ENCODE measurements at regions not wholly inside any gene's neighbourhood (a gene's known extent, or its start where the extent isn't known, plus 50 kb on each side); places are given as distances from the start of the nearest gene placed in this dataset.
"Not testable (repeated sequence)": the region's sequence is repeated elsewhere in the genome, so short reads cannot be mapped to it uniquely, and the experiment has no call there.

GRCh38 chr21:14683063-14683462, 136.9 kb upstream of the SAMSN1 start:
- DNase-seq (ENCODE audit: low read depth): no peak

GRCh38 chr21:14678973-14679574, 133.0 kb upstream of the SAMSN1 start:
- no peak for DNase-seq (ENCODE audit: low read depth)

GRCh38 chr21:14677639-14678179, 131.6 kb upstream of the SAMSN1 start:
- no peak for DNase-seq (ENCODE audit: low read depth)

GRCh38 chr21:14677013-14677412, 130.9 kb upstream of the SAMSN1 start:
- no peak for DNase-seq (ENCODE audit: low read depth)

GRCh38 chr21:14675774-14676530, 129.8 kb upstream of the SAMSN1 start:
- no peak for DNase-seq (ENCODE audit: low read depth)

GRCh38 chr21:14673649-14674048, 127.5 kb upstream of the SAMSN1 start:
- no peak for DNase-seq (ENCODE audit: low read depth)

- no peak for DNase-seq (ENCODE audit: low read depth)
These were observed 126.4 kb upstream of the SAMSN1 start for GRCh38 chr21:14672466-14672865.

GRCh38 chr21:14670409-14670808, 124.3 kb upstream of the SAMSN1 start:
- DNase-seq (ENCODE audit: low read depth): no peak

GRCh38 chr21:14669092-14669491, 123.0 kb upstream of the SAMSN1 start:
- not testable (repeated sequence) for DNase-seq (ENCODE audit: low read depth)

GRCh38 chr21:14657241-14658008, 111.3 kb upstream of the SAMSN1 start:
- no peak for DNase-seq (ENCODE audit: low read depth)

GRCh38 chr21:14646893-14647292, 100.8 kb upstream of the SAMSN1 start:
- no peak for DNase-seq (ENCODE audit: low read depth)

GRCh38 chr21:14645702-14646101, 99.6 kb upstream of the SAMSN1 start:
- DNase-seq (ENCODE audit: low read depth): no peak

GRCh38 chr21:14632359-14632758, 86.2 kb upstream of the SAMSN1 start:
- DNase-seq (ENCODE audit: low read depth): no peak

- no peak for DNase-seq (ENCODE audit: low read depth)
These were observed 84.5 kb upstream of the SAMSN1 start for GRCh38 chr21:14630556-14631069.

GRCh38 chr21:14629461-14629860, 83.3 kb upstream of the SAMSN1 start:
- DNase-seq (ENCODE audit: low read depth): no peak

- not testable (repeated sequence) for DNase-seq (ENCODE audit: low read depth)
These were observed 77.0 kb upstream of the SAMSN1 start for GRCh38 chr21:14623079-14623478.

- DNase-seq (ENCODE audit: low read depth): no peak
These were observed 74.0 kb upstream of the SAMSN1 start for GRCh38 chr21:14620152-14620551.

GRCh38 chr21:14617871-14618270, 71.8 kb upstream of the SAMSN1 start:
- DNase-seq (ENCODE audit: low read depth): no peak

GRCh38 chr21:14617040-14617393, 70.9 kb upstream of the SAMSN1 start:
- DNase-seq (ENCODE audit: low read depth): no peak

GRCh38 chr21:14616380-14617039, 70.4 kb upstream of the SAMSN1 start:
- no peak for DNase-seq (ENCODE audit: low read depth)

- no peak for DNase-seq (ENCODE audit: low read depth)
These were observed 69.4 kb upstream of the SAMSN1 start for GRCh38 chr21:14615359-14615974.

GRCh38 chr21:14614287-14614686, 68.2 kb upstream of the SAMSN1 start:
- no peak for DNase-seq (ENCODE audit: low read depth)
